Stimulated activated CD4-positive, alpha-beta T cell treated with anti-CD3 and anti-CD28 coated beads, Interleukin-2, amount 100 ng/mL, for 4 hours (primary cell): ENCODE measurements at regions not wholly inside any gene's neighbourhood (a gene's known extent, or its start where the extent isn't known, plus 50 kb on each side); places are given as distances from the start of the nearest gene placed in this dataset.
"Not testable (repeated sequence)": the region's sequence is repeated elsewhere in the genome, so short reads cannot be mapped to it uniquely, and the experiment has no call there.

Source experiments
- DNase-seq: peaks from one replicate; pipeline ENCODE4 v3.0.0-alpha.2; 2020; ENCODE audit warnings: low read depth

- DNase-seq = no peak
Measured at GRCh38 chr15:62413153-62413552, 248.1 kb upstream of the C2CD4B start.

- no peak for DNase-seq
Measured at GRCh38 chr15:62413786-62414185, 248.7 kb upstream of the C2CD4B start.

- DNase-seq = no peak
Measured at GRCh38 chr15:62415498-62415897, 250.4 kb upstream of the C2CD4B start.

DNA sequence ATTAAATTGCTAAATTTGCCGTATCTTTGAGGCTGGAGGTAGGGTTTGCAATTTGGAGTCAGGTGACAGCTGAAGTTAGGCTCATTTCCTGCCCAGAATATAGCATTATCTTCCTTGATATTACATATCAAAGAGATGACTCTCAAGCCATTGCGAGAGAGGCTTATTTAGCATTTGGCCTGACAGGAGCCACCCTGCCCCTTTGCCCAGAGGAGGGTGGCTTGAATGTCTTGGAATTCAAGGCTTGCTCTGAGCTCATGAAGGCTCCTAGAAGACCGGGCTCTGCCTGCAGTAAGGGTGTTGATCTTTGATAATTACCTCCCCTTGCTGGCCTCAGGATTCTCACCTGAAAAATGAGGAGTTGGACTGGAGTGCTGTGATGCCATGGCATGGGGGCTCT is 251.4 kb upstream of the C2CD4B start:
- DNase-seq = no peak

DNA sequence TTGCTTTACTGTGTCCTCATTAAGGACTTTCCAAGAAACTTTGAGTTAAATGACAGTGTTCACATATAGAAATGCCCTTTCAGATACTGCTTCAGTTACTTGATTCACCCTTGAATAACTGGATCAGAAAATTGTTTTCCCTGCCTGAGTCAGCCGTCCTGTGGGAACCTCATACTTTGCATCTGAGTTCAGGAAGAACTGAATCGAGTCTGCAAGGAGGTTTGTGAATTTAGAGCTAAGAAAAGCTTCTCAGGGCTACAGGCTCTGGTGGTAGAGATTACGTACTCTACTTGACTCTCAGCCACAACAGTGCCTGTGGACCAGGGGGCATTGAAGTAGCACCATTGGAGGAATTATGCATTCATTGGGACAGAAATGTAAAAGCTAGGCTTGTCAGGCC is 252.4 kb upstream of the C2CD4B start:
- DNase-seq = no peak

GRCh38 chr15:62418496-62418895 is 253.4 kb upstream of the C2CD4B start:
- DNase-seq = not testable (repeated sequence)

- no peak for DNase-seq
Measured at GRCh38 chr15:62419192-62419591, 254.1 kb upstream of the C2CD4B start.

GRCh38 chr15:62420371-62420770 is 255.3 kb upstream of the C2CD4B start:
- DNase-seq = not testable (repeated sequence)

- DNase-seq = no peak
Measured at GRCh38 chr15:62421289-62421688, 256.2 kb upstream of the C2CD4B start.

- DNase-seq = no peak
Measured at GRCh38 chr15:62426387-62426956, 261.4 kb upstream of the C2CD4B start.

DNA sequence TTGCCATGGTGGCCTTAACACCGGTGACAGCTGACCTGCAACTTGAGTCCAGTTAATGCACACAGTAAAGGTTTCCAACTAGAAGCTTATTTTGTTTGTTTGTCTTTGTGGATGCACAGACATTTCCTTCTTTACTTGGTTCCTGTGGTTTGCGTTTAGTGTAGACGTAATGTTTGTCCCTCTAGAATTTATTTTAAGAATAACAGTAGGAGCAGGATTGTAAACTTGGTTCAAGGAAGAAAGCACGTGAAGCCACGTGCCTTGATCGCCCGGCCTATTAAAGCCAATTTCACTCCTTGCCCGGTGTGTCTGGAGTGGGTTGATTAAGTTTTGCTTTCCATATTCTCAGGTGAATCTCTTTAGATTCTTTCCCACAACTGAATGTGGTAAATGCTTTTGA is 263.2 kb upstream of the C2CD4B start:
- DNase-seq = no peak

DNA sequence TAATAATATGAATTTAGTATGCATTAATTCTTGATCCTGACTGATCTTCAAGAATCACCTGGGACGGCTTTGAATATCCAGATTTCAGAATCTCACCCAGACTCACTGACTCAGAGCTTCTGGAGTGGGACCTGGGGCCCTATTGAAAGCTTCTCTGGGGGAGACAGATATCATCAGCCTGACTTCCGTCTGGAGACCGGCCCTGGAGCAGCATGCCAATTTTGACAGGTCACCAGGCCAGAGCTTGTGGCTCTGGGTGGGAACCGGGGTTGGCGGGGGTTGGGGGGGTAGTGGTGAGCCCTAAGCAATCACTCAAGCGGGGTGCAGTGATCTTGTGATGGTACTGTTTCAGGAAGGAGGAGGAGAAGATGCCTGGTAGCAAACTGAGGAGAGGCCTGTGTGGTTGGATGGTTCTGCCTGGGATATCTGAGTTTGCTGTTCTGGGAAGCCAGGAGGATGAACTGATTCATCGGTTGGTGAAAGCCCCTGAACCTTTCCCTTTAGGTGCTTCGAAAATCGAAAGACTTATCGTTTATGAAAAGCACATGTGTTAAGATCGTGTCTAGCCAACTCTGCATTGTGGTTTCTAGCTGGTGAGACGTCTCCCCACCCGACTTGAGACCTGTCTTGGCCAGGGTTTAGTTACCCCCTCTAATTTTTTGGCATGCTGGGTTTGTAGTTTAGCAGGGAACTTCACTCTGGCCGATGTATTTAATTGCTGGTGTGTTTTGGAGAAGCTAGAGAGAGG is 263.9 kb upstream of the C2CD4B start:
- no peak for DNase-seq

GRCh38 chr15:62430056-62430455 is 265.0 kb upstream of the C2CD4B start:
- no peak for DNase-seq

GRCh38 chr15:62430552-62430951 is 265.5 kb upstream of the C2CD4B start:
- no peak for DNase-seq

- DNase-seq = no peak
Measured at GRCh38 chr15:62431008-62431797, 266.1 kb upstream of the C2CD4B start.

DNA sequence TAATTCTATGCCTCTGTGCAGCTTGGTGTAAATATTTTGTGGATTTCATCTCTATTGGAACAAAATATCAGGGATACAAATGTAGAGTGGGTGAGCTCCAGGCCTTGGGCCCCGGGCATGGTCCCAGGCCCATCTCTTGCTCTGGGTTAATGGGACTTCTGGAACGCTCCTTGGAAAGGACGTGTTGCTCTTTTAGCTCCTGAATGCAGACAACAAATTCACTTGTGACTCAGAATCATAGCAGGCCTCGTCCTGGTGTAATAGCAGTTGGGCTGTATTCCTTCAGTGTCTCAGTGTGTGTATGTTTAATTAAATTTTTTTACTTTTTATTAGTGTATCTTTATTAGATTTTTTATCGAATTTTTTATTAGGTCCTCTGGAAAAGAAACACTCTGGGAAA is 266.7 kb upstream of the C2CD4B start:
- no peak for DNase-seq

- no peak for DNase-seq
Measured at GRCh38 chr15:62432702-62433398, 267.8 kb upstream of the C2CD4B start.

GRCh38 chr15:62436235-62436634 is 271.1 kb upstream of the C2CD4B start:
- DNase-seq = no peak

DNA sequence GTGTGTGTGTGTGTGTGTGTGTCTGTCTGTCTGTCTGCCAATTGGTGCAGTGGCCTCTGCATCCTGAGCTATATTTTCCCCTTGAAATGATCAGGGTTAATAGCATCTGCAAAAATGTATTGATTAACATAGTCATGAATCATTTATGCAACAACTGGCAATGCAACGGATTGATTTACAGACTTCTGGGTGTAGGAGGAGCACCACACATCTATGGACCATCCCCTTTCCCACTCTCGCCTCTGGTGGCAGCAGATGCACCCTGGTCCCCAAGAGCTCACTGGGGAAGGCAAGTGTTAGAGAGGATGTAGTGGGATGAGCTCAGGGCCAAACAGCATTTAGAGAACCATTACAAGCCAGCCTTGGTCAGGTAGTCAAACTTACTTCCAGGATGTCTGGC is 272.7 kb upstream of the C2CD4B start:
- no peak for DNase-seq

DNA sequence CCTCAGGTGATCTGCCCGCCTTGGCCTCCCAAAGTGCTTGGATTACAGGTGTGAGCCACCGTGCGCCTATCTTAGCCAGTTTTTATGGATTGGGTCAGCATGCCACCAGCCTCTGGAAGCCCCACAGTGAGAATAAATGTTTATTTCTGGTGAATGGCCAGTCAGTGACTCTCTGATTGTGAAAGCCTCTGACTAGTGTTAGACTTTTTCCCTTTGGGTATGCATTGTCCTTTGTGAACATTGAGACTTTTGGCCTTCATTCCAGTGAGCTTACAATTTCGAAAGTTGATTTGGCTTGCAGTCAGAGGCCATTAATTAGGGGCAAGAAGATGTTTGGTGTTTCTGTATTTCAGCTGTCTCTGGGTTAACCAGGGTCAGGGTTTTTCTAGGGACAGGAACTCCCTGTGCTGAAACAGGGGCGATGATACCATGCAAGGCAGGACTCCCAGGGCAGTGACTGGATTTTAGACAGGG is 274.5 kb upstream of the C2CD4B start:
- DNase-seq = no peak

DNA sequence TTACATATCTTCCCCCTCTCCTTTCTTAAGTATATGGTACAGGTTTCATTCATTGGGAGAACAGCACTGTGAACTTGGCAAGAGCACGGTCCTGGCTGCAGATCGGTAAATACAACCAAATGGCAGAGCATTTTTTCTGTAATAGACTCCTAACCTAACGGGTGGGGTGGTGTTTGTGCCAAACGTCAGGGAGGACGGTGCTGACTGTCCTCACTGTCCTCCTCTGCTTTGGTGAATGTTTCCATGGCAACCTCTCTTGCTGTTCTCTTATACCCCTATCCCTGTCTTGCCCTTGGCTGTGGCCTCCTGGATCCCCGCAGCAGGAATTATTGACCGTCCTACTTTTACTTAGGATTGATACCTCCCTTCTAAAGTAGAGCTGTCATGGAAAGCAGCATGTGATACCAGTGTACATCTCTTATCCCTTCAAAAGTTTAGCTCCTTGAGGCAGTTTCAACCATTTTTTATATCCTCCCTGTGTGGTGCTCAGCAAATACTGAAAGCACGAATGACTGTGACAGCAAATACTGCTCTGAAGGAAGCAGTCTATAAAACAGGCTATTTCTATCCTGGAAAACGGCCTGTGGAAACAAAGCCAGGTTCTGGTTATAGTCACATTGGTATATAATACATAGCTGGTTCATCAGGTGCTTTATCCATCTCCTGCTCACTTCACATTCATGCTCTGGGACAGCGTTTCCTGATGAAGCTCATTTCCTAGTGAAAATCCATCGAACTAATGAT is 275.4 kb upstream of the C2CD4B start:
- DNase-seq = no peak
